Tongue (tissue), 1 donor: ENCODE measurements at regions not wholly inside any gene's neighbourhood (a gene's known extent, or its start where the extent isn't known, plus 50 kb on each side); places are given as distances from the start of the nearest gene placed in this dataset.

Source experiments
- DNase-seq: peaks from one replicate; pipeline ENCODE4 v3.0.0-alpha.2; 2015

DNA sequence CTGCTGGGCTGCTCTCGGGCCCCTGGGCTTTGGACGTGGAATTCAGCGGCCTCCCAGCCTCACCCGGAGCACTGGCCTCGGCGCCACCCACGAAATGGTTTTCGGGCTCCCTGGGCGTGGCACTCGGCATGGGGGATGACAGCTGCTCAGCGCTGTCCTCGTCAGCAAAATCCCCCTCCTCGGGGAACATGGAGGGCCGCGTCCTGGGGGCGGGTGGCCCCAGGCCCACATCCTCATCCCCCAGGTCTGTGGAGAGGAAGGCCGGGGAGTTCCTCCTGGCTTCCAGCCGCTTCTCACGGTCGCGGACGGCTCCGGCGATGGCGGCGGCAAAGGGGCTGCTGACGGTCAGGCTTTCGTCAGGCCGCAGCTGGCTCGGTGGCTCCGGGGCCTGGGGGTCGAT is 88.4 kb downstream of the CTTN start:
- no peak for DNase-seq

DNA sequence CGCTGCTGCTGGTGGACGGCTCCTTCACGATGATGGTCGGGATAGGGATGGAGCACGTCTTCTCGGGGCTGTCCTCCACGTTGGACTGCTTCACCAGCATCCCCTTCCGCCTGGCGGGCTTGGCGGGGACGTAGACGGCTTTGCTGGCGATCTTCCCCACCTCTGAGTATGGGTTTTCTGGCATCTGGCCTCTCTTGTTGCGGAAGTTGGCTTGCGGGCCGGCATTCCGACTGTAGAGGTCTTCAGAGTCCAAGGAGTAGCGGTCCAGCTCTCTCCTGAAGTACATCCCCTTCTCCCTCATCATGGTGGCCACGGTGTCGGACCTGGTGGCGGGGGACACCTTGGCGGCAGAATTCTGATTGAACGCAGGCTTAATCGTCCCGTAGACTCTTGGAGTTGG is 88.8 kb downstream of the CTTN start:
- no peak for DNase-seq

DNA sequence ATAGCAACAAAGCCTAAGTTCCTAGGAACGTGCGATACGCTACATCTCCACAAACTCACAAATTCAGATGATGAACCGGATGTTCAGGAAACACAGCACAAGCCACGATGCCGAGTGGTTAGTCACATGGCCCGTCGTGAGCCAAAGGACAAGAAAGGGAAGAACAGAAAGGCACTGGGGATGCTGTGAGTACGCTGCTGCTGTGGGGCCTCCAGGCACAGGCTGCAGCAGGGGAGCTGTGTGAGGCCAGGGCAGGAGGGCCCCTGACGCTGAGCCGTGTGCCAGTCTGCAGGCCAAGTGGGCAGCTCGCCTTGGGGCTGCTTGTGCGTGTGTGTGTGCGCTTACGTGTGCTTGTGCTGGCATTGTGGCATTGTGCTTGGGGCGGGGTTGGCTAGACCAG is 89.4 kb downstream of the CTTN start:
- DNase-seq = no peak

DNA sequence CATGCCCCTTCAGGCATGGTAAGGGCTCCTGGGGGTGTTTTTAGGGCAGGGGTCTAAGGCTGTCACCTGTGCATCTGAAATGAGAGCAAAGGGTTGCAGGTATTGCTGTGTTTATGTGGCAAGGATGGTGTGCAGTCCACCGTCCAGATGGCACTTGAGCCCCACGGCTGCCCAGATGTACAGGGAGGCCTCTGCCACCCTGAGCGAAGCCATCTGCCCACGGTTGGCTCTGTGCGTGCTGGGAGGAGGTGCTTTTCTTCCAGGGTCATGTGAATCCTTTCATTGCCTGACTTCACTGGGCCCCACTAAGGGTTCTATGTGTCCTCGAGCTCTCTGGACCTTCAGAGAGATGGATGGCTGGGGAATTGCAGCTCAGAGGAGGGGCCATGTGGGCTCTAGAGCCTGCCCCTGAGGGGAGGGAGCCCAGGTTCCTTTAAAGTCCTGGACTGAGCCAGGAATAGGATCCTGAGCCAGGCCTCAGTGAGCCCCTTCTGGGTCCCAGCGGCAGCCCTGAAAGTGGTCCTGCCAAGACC is 89.9 kb downstream of the CTTN start:
- no peak for DNase-seq

DNA sequence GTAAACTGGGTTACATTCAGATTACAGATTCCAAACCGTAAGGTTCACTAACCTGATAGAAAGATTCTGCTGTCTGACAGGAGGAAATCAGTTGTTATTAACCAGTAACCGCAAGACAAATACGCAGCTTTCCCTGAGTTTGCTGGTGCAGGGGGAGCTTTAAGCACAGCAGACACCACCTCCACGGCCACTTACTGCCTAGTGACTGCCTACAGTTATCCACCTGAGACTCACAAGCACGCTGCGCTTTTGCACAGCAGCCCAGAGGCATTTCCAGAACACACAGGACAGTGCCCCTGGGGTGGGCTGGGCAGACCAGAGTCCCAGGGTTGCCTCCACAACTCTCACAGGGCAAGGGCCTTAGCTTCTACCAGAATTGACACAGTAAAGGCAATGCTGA is 90.9 kb downstream of the CTTN start:
- DNase-seq = no peak

DNA sequence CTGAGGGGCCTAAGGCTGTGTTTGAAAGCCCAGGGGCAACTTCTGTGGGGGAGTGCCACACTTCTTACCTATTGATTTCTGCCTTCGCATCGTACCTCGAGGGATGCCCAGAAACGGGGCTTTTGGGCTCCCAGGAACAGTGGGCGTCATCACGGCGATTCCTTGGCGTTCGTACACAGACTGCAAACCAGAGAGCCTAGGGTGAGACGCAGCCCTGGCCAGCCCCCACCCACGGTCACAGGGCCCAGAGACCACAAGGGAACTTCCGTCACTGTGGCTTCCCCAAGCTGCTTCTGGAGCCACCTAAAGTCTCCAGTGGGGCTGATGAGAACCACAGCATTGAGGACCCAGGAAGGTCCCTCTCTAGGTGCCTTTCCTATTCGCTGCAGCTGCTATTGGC is 91.9 kb downstream of the CTTN start:
- DNase-seq = no peak

DNA sequence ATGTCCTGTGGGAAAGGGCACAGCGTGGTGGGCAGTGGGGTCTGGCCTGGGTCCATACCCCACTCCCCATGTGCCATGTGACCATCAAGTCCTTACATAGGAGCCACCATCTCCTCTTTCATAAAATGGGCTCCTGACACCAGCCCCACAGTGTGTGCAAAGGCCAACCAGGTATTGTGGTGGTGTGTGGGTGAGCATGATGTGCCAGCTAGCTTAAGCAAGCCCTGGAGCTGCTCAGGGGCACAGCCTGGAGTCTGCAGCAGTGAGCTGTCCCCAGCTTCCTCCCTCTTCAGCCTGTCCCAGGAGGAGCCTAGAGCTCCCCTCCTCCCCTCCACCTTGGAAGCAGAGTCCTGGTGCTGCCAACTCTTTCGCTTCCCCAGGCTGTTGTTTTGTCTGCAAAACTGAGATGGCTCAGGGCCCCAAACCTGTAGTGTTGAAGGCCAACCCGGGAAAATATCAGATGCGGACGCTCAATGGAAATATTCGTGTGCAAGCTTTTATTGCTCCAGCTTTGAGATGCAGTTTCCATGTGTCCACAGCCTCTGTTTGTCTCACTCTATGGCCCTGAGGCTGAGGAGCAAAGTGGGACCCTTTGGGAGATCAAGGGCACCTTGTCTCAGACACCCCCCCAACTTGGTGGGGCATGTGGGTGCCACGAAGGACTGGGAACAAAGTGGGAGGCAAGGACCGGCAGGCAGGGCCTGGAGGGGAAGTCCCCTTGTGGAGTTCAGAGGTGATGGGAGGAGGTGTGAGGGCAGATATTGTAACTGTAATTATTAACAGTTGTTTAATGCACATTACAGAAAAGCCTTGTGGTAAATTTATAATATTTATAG is 92.6 kb downstream of the CTTN start:
- no peak for DNase-seq

DNA sequence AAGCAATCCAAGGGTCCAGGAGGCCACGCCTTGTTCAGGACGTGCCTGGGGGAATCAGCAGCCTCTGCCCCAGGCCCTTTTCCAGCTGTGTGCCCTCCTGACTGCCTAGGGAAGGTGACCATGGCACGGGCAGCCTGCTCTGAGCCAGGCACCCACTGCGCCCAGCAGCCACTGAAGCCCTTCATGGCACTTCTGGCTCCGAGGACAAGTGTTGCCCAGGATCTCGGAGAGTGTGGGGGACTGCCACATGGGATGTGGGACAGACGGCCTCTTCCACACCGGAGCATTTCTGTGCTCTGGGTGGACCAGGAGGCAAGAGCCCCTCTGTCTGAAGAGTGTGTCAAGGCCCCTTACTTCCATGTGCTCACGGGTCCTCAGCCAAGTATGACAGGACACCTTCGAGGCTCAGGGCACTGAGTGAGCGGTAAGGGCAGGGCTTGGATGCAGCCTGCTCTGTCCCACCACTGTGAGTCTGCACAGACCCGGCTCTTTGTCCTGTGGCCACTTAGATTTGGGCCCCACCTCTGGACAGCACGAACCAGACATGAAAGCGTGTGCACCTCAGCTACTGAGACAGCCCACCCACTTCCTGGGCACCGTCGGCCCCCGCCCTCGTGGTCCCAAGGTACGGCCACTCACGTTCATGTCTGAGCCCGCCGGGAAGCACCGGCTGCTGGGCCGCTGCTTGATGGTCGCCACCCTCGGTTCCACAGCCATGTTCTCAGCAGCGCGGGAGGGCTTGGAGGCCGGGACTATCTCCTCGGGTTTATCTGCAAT is 93.6 kb downstream of the CTTN start:
- no peak for DNase-seq

DNA sequence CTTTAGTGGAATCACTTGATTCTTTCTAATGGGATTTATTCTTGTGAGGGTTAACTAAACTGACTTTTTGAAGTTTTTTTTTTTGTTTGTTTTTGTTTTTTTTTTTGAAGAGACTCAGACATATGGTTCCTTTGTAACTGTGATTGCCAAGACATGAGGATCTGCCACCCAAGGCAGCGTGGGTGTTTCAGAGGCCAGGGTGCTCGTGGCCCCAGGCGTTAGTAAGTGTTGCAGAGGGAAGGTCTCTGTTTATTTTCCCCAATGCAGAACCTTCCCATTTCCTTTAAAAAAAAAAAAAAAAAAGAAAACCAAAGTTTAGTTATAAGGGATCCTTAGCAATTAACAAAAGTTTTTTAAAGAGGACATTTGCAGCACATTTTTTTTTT is 94.8 kb downstream of the CTTN start:
- no peak for DNase-seq

DNA sequence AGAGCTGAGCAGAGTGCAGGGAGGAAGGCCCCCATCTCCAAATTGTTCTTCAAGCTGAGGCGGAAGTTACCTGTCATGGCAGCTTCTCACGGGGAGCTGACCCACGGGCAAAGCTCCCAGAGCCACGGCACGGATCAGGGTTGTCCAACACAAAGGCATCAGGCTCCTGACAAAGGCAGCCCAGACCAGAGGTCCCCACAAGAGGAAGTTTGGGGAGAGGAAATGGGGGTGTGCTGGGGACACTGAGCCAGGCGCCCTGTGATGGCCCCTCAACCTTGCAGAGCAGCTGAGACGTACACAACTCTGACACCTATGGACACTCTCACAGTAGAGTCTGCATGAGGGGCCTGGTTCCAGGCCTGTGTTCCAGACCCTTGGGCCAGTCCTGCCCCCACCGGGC is 95.6 kb downstream of the CTTN start:
- DNase-seq = no peak

DNA sequence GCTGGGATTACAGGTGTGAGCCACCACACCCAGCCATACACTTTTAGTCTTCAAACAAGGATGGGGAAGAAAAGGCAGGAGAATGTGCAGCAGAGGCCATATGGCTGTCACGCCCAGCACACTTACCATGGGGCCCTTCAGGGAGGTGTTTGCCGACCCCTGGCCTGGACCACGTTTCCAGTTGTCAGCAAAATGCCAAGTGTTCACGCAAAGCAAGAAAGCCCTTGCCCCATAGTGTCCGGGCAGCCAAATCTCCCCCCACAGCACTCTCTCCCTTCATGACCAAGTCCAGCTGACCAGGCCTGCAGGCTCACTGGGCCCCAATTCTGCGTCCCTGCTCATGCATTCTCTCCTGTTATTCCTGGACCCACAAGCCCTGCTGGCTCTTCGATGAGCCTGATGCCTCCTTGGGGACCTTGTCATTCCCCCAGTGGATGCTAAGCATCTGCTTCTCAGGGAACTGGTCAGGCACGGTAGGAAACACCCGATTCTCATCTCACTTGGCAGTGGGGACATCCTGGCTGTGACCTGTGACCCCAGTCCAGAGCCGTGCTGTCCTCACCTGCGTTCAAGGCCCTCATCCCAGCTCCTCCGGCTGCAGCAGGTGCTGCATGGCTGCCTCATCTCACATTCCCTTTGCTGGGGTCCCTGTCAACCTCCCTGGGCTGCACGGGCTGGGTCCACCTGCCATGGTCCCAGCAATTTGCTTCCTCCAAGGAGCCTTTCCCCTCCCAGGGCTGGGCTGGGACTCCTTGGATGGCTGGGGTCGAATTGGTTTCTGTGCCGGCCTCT is 96.4 kb downstream of the CTTN start:
- no peak for DNase-seq

DNA sequence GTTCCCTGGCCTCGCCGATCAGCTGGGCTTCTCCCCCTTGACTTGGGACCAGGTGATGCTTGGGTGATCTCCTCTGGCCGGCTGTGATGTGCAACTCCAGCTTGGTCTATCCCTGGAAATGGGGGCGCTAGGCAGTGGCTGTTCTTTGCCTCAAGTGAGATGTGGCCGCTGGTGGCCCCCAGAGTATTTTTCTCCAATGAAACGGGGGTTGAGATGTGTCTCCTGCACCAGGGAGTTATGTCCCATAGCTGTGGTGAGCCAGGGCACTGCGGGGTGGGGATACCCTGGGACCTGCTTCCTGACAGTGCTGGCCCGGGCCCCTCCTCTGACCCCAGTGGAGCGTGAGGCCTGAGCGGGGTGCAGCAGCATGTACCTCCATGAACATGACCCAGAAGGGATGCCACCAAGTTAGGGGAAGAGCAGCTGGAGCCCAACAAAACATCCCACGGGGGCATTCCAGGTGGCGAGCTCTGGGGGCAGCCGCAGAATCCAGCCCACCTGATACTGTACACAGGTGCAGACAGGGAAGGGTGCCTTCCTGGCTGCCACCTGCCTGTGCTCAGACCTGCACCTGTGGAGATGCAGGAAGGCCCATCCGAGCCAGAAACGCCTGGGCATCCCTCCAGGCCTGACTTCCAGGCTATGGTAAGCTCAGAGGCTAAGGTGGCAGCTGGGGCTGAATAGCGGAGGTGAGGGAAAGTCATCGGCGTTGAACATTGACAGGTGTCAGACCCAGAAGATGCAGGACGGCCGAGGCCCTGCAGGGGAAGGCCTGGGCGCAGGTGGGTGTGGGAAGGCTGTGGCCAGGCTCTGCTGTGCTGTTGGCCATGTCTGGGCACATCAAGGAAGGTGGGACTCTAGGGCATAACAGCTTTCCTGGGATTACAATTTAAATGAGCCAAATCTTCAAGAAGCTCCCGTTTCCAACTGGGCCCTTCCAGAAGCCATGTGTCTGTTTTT is 97.3 kb downstream of the CTTN start:
- DNase-seq = no peak

DNA sequence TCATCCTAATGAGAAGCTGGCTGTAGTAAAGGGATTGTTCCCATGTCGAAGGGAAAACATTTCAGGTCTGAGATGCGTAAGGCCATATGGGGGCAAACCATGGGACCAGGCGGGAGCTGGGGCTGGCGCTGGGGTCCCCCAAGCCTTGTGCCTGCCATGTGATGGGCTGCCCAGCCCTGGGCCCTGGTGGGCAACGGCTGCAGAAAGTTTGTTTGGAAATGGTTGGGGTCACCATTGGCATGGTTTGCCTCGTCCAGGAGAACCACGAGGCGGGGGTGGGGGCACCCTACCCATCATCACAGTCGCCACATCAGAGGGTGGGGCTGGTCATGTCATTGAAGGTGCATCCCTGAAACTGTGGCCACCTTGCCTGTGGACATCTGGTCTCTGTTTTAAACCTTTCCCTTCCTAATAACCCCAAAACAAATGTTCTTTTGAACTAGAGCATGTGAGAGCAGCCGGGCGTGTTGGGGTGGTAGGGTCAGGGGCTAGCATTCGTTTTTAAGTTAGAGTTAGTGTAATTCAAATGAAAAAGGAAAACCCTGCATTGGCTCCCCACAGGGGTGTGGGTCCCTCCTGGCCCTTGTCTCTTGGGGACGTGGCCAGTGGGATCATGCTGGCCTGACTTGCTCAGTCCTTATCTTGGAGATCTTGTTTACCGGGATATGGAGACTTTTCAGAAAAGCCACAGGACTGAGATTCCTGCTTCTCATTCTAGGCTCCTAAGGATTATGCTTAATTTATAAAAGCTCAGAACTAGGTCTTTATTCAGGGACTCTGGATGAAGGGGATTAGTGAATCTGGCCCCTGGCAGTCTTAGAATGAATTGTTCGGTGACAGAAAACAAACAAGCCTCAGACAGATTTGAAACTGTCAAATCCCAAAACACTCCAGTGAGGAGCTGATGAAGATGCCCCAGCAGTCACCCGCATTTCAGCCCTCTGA is 98.5 kb downstream of the CTTN start:
- no peak for DNase-seq

DNA sequence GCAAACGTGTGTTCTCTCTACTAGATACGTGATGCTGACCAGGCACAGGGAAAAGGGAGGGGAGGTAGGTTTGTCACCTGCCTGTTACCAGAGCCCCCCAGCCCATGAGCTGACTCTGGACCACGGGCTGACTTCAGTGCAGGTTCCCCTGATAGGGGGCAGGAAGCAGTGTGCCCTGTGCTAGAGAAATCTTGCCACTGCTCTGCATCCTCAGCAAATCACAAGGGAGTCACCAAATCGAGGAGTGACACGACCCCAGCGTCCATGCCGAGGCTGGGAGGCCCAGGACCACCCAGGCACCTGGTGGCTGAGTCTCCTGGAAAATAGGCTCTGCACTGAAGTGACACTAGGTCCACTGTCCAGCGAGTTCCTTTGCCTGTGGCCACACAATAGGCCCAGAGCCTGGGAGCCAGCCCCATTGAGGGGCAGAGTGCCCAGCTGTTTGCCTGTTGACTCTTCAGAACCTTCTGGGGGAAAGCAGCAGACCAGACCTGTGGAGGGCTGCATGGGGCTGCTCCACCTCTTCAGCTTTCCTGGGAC is 99.3 kb downstream of the CTTN start:
- DNase-seq = no peak

DNA sequence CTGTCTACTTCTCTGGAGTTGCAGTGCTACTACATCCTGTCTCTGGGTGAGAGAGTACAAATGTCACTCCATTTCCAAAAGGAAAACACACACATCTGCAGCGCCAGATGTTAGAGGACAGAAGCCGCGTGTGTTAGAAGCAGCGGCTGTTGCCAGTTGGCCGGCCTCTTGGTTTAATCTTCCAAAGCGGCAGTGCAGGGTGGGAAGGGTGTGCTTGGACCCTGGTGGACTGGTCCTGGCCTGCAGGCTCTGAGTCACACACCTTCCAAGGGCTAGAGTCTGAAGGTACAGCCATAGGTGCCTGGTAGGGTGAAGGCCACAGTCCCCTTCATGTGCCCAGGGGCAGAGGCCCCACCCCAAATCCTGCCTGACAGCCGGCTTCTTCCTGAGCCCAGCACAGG is 99.8 kb downstream of the CTTN start:
- DNase-seq = peak; percentile 81

DNA sequence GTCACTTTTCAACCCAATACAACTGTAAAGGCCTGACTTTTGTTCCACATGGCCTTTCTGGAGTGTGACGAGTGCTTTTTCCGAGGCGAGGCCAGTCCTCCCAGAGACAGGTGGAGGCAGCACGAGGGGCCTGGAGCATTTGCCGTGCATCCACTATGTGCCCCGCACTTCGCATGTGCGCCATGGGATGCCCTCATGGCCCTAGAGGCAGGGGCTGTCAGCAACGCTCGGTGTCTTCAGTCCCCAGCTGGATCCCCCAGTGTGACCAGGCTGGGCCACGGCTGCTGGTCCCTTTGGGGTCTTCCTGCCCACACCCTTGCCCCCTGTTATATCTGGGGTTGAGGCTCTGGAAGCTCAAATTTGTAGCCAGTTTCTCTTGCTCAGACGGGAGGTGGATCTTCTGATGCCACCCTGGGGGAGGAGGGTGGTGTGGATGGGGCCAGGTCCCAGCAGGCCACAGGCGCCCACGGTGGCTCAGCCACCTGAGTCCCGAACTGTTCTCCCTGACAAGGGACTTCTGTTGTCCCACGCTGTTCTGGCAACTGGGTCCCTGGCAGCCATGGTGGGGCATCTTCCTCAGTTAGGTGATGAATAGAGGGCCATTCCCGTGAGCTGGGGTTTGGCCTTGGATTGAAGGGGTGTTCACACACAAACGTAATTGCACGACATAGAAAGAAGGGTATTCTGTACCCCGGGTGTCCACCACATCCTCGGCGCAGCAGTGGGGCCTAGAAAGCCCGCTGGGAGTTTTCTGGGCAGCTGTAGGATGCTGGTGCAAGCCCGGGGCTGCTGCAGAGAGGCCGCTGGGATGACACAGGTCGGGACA is 100.9 kb downstream of the CTTN start:
- no peak for DNase-seq

DNA sequence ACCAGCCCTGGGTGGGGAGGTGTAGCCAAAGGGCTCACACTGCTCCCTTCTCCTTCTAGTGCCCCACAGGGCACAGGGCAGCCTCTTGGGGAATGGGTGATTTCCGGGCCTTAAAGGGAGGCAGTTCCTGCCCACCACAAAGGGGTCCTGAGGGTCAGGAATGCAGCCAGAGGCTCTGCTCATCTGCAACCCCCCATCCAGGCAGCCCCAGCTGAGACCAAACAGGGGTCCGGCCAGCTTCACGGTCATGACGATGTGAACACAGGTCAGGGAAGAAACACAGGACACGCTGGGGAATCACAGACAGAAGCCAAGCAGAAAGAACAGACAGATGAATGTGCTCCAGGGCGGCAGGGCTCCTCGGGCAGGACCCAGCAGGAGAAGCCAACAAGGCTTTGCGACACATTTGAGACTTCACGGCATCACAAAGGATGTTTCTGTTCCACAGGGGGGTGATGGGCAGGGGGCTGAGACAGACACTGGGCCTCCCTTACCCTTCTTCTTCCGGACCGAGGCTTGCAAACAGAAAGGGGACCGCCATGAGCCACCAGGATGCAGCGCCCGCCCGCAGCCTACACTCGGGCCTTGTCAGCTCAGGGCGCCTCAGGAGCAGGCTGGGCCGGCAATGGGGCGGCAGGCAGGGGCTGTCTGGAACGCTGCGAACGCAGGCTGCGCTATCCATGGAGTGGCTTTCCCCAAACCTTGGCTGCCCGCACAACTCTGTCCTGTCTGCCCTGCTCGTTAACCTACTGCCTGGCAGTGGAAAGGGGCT is 101.9 kb downstream of the CTTN start:
- no peak for DNase-seq
